GM12801 (cell line): ENCODE measurements at regions not wholly inside any gene's neighbourhood (a gene's known extent, or its start where the extent isn't known, plus 50 kb on each side); places are given as distances from the start of the nearest gene placed in this dataset.

Source experiments
- CTCF ChIP-seq: IDR thresholded peaks from one replicate; pipeline ENCODE4 v1.5.1; 2011; ENCODE audit warnings: control low read depth; ENCODE audit not compliant: insufficient read length; ENCODE audit errors: extremely low read depth

DNA sequence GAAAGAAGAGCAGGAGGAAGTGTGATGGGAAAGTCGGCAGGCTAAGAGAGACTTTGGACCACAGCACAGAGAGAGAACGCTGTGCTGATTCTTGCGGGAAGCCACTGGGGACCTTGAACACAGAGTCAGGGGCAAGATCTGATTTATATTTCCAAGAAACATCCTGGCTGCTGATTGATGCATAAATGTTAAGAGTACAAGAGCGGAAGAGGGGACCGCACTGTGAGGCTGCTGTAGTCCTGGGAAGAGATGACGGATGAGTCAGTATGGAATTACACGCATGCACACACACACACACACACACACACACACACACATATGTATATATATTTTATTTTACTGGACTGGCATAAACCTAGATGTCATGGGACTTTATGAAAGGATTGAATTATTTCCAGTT lies 865.6 kb upstream of the ID2 start:
- TF ChIP-seq CTCF, result no peak

DNA sequence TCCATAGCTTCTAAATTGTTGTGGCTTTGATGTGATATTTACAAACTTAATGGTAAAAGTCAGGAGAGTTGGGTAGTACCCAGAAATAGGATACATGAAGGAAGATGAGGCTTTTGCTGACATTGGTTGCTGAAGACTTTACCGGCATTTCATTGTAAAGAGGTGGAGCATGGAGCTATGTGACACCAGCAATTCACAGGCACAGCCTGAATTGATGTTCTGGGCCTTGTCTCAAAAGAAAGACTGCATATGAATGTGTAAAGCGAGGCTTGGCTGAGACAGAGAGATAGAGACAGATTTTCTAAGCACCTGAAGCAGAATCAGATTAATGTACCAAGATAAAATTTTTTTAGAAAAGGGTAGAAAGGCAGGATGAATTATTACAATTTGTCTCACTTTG lies 864.9 kb upstream of the ID2 start:
- TF ChIP-seq CTCF, result no peak

DNA sequence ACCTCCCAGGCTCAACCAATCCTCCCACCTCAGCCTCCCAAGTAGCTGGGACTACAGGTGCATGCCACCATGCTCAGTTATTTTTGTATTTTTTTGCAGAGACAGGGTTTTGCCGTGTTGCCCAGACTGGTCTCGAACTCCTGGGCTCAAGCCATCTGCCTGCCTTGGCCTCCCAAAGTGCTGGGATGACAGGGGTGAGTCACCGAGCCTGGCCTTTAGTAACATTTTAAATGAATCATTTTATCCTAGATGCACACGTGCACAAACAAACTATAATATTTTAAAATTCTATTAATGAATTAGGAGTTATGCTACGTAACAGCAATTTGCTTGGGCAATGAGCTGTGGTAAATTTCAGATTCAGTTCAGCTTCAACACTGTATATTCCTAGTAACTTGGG lies 862.5 kb upstream of the ID2 start:
- no peak for TF ChIP-seq CTCF

GRCh38 chr2:7819850-7820249 lies 862.0 kb upstream of the ID2 start:
- no peak for TF ChIP-seq CTCF

GRCh38 chr2:7824211-7824610 lies 857.6 kb upstream of the ID2 start:
- TF ChIP-seq CTCF, result no peak

GRCh38 chr2:7825591-7826312 lies 856.1 kb upstream of the ID2 start:
- TF ChIP-seq CTCF, result no peak

DNA sequence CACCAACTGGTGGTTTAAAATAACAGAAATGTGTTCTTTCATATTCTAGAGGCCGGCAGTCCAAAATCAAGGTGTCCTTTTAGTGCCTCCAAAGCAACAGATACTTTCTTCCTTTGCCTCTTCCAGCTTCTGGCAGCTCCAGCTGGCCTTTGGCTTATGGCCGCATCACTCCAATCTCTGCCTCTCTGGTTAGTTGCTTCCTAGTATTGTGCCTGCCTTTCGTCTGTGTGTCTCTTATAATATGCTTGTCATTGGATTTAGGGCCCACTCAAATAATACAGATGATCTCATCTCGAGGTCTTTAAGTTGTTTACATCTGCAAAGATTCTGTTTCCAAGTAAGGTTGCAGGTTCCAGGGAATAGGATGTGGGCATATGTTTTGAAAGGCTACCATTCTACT lies 855.2 kb upstream of the ID2 start:
- no peak for TF ChIP-seq CTCF
